Neural cell (in vitro differentiated cells): ENCODE measurements at regions not wholly inside any gene's neighbourhood (a gene's known extent, or its start where the extent isn't known, plus 50 kb on each side); places are given as distances from the start of the nearest gene placed in this dataset.

ENCODE experiments used
- CTCF ChIP-seq: fragments of 450-650 bp; IDR thresholded peaks from 2 replicates; pipeline ENCODE4 v1.5.1; 2014; ENCODE audit warnings: antibody characterized with exemption, mild to moderate bottlenecking, moderate library complexity; ENCODE audit not compliant: poor library complexity, severe bottlenecking
- EP300 ChIP-seq: fragments of 450-650 bp; conservative IDR thresholded peaks from 2 replicates; pipeline ENCODE4 v1.6.1; 2014; ENCODE audit warnings: antibody characterized with exemption, mild to moderate bottlenecking, moderate library complexity; ENCODE audit not compliant: poor library complexity, severe bottlenecking
- EZH2 ChIP-seq: fragments of 200-600, 300-800 bp; shearing (Covaris generic), sonication (generic); IDR thresholded peaks from 2 replicates; pipeline ENCODE4 v1.6.1; 2014; ENCODE audit warnings: antibody characterized with exemption, low read length, borderline replicate concordance, mild to moderate bottlenecking; ENCODE audit not compliant: insufficient read depth, poor library complexity, severe bottlenecking
- POLR2AphosphoS5 ChIP-seq: IDR thresholded peaks from 2 replicates; pipeline ENCODE4 v1.6.1; 2012
- REST ChIP-seq: IDR thresholded peaks from 2 replicates; pipeline ENCODE4 v1.6.1; 2012; ENCODE audit warnings: borderline replicate concordance
- TAF1 ChIP-seq: IDR thresholded peaks from 2 replicates; pipeline ENCODE4 v1.6.1; 2012; ENCODE audit warnings: low read depth

DNA sequence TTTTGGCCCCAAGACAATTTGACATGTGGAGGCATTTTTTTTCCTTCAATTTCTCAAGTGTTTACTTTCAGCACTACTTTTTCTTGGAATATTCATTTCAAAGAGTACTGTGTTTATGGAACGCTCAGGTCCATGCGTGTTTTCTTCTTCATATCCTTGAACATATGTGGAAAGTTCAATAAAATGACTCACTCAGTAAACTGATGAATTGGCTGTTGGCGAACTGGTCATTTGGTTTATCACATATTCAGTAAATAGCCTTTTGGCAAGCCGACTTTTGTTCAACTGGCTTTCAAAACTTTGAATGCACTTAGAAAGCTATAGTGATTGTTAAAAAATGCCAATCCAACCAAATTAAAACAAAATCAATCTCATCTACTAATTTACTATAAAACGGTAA is 964.6 kb upstream of the SLC35B3 start:
- TF ChIP-seq EP300 (no peak), CTCF (no peak), POLR2AphosphoS5 (no peak), REST (no peak), EZH2 (no peak), TAF1 (no peak)
